Osteocyte (in vitro differentiated cells): ENCODE measurements at regions not wholly inside any gene's neighbourhood (a gene's known extent, or its start where the extent isn't known, plus 50 kb on each side); places are given as distances from the start of the nearest gene placed in this dataset.

Experiments
- DNase-seq: peaks from one replicate; pipeline ENCODE4 v3.0.0; 2021; ENCODE audit warnings: mixed read lengths; ENCODE audit not compliant: unreplicated experiment; ENCODE audit errors: extremely low spot score
- H3K27ac Mint-ChIP-seq: one replicate; pipeline ENCODE4 v1.8.0; 2021; ENCODE audit warnings: mild to moderate bottlenecking, mixed read lengths; ENCODE audit not compliant: unreplicated experiment
- H3K27me3 Mint-ChIP-seq: one replicate; pipeline ENCODE4 v1.8.0; 2021; ENCODE audit warnings: mixed read lengths; ENCODE audit not compliant: unreplicated experiment
- H3K36me3 Mint-ChIP-seq: one replicate; pipeline ENCODE4 v1.8.0; 2021; ENCODE audit warnings: mixed read lengths; ENCODE audit not compliant: unreplicated experiment
- H3K4me1 Mint-ChIP-seq: one replicate; pipeline ENCODE4 v1.8.0; 2021; ENCODE audit warnings: mixed read lengths; ENCODE audit not compliant: unreplicated experiment
- H3K4me3 Mint-ChIP-seq: one replicate; pipeline ENCODE4 v1.8.0; 2021; ENCODE audit warnings: mild to moderate bottlenecking, moderate library complexity, mixed read lengths; ENCODE audit not compliant: unreplicated experiment
- H3K9me3 Mint-ChIP-seq: one replicate; pipeline ENCODE4 v1.8.0; 2021; ENCODE audit warnings: mixed read lengths; ENCODE audit not compliant: unreplicated experiment
- CTCF ChIP-seq: fragments of 200-600 bp; sonication (generic); IDR thresholded peaks from 2 replicates; pipeline ENCODE4 v1.5.0; 2021; ENCODE audit warnings: antibody characterized with exemption, mild to moderate bottlenecking, moderate library complexity

GRCh38 chr4:19402581-19403065 is 849.1 kb upstream of the SLIT2 start:
- H3K9me3 Mint-ChIP-seq = no peaks in the 10 kb centered on the region
- no peak overlapping the region for H3K27ac Mint-ChIP-seq
- no peak for TF ChIP-seq CTCF
- no peak overlapping the region for H3K4me3 Mint-ChIP-seq
- peaks cover 16% of the 10 kb centered on the region for H3K4me1 Mint-ChIP-seq
- no peaks in the 10 kb centered on the region for H3K27me3 Mint-ChIP-seq
- no peak for DNase-seq
- H3K36me3 Mint-ChIP-seq = no peaks in the 10 kb centered on the region

DNA sequence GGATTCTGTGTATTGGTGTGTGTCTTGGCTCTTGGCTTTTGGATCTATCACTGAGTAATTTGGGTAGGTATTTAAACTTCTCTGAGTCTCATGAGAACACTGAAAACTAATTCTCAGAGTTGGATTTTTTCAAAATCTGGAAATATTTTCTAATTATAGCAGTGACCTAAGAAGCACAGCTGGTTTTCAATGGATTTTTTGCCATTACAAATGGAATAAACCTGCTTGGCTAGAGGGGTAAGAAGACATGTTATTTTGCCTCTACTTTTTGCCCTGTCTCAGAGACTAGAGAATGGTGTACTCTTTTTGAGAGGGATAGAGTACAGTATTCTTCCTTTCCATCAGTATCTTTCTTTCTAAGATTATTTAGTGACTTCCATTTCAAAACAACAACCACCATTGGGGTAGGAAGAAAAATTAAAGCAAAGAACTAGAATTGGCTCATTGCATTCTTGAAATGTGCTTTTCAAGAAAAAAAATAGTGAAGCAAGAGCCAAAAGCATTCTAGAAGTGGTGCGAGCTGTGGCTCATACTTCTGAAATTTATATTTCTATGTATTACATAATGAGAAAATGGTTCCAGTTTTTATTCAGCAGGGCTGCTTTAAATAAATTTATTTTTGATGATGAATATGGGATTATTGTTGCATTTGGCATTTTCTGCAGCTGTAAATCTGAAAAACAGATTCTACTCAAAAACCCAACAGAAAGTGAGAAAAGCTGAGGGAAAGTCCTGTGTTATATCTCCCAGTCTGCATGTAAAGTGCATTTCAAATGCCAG is 850.2 kb upstream of the SLIT2 start:
- DNase-seq = no peak
- Mint-ChIP-seq H3K4me1 (peaks cover 16% of the 10 kb centered on the region), H3K4me3 (no peak overlapping the region), H3K36me3 (no peaks in the 10 kb centered on the region), H3K27me3 (no peaks in the 10 kb centered on the region), H3K27ac (no peak overlapping the region), H3K9me3 (no peaks in the 10 kb centered on the region)
- TF ChIP-seq CTCF = no peak

DNA sequence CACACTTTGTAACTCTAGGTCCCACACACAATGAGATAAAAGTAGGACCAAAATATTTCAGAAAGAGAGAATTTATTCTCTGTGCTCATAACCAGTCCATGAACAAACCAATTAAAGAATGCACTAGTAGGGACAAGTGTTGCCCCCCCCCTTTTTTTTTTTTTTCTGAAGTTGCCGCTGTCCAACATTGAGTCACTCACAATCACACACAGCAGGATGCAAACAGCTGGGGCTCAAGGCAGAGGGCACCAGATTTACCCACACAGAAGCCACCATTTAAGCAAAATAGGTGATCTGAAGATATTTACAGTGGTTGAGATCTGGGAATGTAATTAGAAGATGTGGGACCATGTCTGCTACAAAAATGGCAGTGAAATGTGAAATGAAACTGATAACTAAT is 850.9 kb upstream of the SLIT2 start:
- TF ChIP-seq CTCF = no peak
- no peak for DNase-seq
- Mint-ChIP-seq H3K27me3 (no peaks in the 10 kb centered on the region), H3K36me3 (no peaks in the 10 kb centered on the region), H3K27ac (no peak overlapping the region), H3K4me3 (no peak overlapping the region), H3K4me1 (peaks cover 16% of the 10 kb centered on the region), H3K9me3 (no peaks in the 10 kb centered on the region)

GRCh38 chr4:19399001-19399400 is 852.7 kb upstream of the SLIT2 start:
- Mint-ChIP-seq H3K9me3 (peaks cover 6% of the 10 kb centered on the region), H3K4me3 (no peak overlapping the region), H3K4me1 (peaks cover 16% of the 10 kb centered on the region), H3K36me3 (no peaks in the 10 kb centered on the region), H3K27me3 (no peaks in the 10 kb centered on the region), H3K27ac (no peak overlapping the region)
- TF ChIP-seq CTCF = no peak
- no peak for DNase-seq

DNA sequence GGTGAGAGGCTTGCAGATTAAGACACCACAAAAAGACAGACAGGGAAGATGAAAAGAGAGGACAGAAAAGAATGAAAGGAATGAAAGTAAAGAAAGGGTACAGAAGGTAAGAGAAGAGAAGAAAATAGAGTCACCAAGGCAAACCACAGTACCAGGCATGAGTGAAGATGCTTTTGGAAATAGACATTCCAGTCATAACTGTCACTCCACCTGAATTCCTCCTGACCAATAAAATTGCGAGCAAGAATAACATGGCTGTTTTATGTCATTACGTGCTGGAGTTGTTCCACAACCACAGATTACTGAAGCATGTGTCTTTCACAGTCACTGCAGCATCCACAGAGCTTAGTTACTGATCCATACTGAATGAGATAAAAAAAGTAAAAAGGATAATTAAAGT is 864.9 kb upstream of the SLIT2 start:
- Mint-ChIP-seq H3K36me3 (no peaks in the 10 kb centered on the region), H3K4me3 (no peak overlapping the region), H3K4me1 (no peaks in the 10 kb centered on the region), H3K27me3 (no peaks in the 10 kb centered on the region), H3K9me3 (peaks cover 4% of the 10 kb centered on the region), H3K27ac (no peak overlapping the region)
- TF ChIP-seq CTCF = no peak
- DNase-seq = no peak
